Glomerular endothelial cell (primary cell): ENCODE measurements at regions not wholly inside any gene's neighbourhood (a gene's known extent, or its start where the extent isn't known, plus 50 kb on each side); places are given as distances from the start of the nearest gene placed in this dataset.
"Not testable (repeated sequence)": the region's sequence is repeated elsewhere in the genome, so short reads cannot be mapped to it uniquely, and the experiment has no call there.

Source experiments
- DNase-seq: peaks from one replicate; pipeline ENCODE4 v3.0.0-alpha.2; 2011; ENCODE audit warnings: low read depth, low spot score; ENCODE audit errors: extremely low read depth

GRCh38 chr7:86375602-86376001 lies 268.1 kb upstream of the GRM3 start:
- not testable (repeated sequence) for DNase-seq

GRCh38 chr7:86372262-86372661 lies 271.4 kb upstream of the GRM3 start:
- no peak for DNase-seq

- no peak for DNase-seq
These were observed 276.8 kb upstream of the GRM3 start for GRCh38 chr7:86366946-86367345.

- not testable (repeated sequence) for DNase-seq
These were observed 303.3 kb upstream of the GRM3 start for GRCh38 chr7:86340407-86340806.

- DNase-seq = no peak
These were observed 304.7 kb upstream of the GRM3 start for GRCh38 chr7:86339051-86339450.

GRCh38 chr7:86328801-86329433 lies 314.8 kb upstream of the GRM3 start:
- DNase-seq = no peak

GRCh38 chr7:86326847-86327246 lies 316.9 kb upstream of the GRM3 start:
- no peak for DNase-seq

- no peak for DNase-seq
These were observed 322.8 kb upstream of the GRM3 start for GRCh38 chr7:86320889-86321288.

- no peak for DNase-seq
These were observed 323.4 kb upstream of the GRM3 start for GRCh38 chr7:86320341-86320740.

- DNase-seq = no peak
These were observed 329.9 kb upstream of the GRM3 start for GRCh38 chr7:86313842-86314241.

- DNase-seq = no peak
These were observed 342.4 kb upstream of the GRM3 start for GRCh38 chr7:86301301-86301700.

GRCh38 chr7:86295526-86295925 lies 348.2 kb upstream of the GRM3 start:
- DNase-seq = no peak

GRCh38 chr7:86282014-86282682 lies 361.6 kb upstream of the GRM3 start:
- DNase-seq = no peak

- no peak for DNase-seq
These were observed 363.6 kb upstream of the GRM3 start for GRCh38 chr7:86280150-86280549.

GRCh38 chr7:86262781-86263180 lies 380.9 kb upstream of the GRM3 start:
- DNase-seq = no peak

GRCh38 chr7:86257894-86258293 lies 385.8 kb upstream of the GRM3 start:
- DNase-seq = no peak

GRCh38 chr7:86252406-86252805 lies 391.3 kb upstream of the GRM3 start:
- DNase-seq = no peak

- no peak for DNase-seq
These were observed 394.7 kb upstream of the GRM3 start for GRCh38 chr7:86248977-86249376.

- DNase-seq = no peak
These were observed 400.5 kb upstream of the GRM3 start for GRCh38 chr7:86243171-86243570.

- no peak for DNase-seq
These were observed 417.5 kb upstream of the GRM3 start for GRCh38 chr7:86226191-86226590.

GRCh38 chr7:86222806-86223205 lies 420.9 kb upstream of the GRM3 start:
- DNase-seq = no peak

GRCh38 chr7:86214734-86215133 lies 429.0 kb upstream of the GRM3 start:
- no peak for DNase-seq

GRCh38 chr7:86212976-86213375 lies 430.7 kb upstream of the GRM3 start:
- DNase-seq = no peak
